Gastrocnemius medialis (tissue), 4 donors: ENCODE measurements at regions not wholly inside any gene's neighbourhood (a gene's known extent, or its start where the extent isn't known, plus 50 kb on each side); places are given as distances from the start of the nearest gene placed in this dataset.

Experiments used
- CTCF ChIP-seq, 5 experiments: fragments of 450-650 bp in 3 of 5; fragments of 200-600 bp in 2 of 5; sonication (generic) in 2 of 5; IDR thresholded peaks in 4 of 5; conservative IDR thresholded peaks in 1 of 5; 1 replicate in 4 of 5; 2 replicates in 1 of 5; pipeline ENCODE4 v1.5.1; 2016 to 2019; ENCODE audit warnings: antibody characterized with exemption in 5 of 5, mild to moderate bottlenecking in 3 of 5, moderate library complexity in 3 of 5
- POLR2A ChIP-seq, 2 donors: fragments of 450-650 bp; IDR thresholded peaks; one replicate each; pipeline ENCODE4 v1.6.1; 2017; ENCODE audit warnings: antibody characterized with exemption in 2 of 2, mild to moderate bottlenecking in 2 of 2, moderate library complexity in 2 of 2

- TF ChIP-seq POLR2A (IDR thresholded peaks at IDR 0.05) = no peak
- TF ChIP-seq CTCF (IDR thresholded peaks at IDR 0.05 in 4 of 5, conservative IDR thresholded peaks at IDR 0.05 in 1 of 5) = no peak
Observed at GRCh38 chr3:6155650-6156338, 705.1 kb upstream of the GRM7 start.
